ENCODE measurements at regions not wholly inside any gene's neighbourhood (a gene's known extent, or its start where the extent isn't known, plus 50 kb on each side); places are given as distances from the start of the nearest gene placed in this dataset.

DNA sequence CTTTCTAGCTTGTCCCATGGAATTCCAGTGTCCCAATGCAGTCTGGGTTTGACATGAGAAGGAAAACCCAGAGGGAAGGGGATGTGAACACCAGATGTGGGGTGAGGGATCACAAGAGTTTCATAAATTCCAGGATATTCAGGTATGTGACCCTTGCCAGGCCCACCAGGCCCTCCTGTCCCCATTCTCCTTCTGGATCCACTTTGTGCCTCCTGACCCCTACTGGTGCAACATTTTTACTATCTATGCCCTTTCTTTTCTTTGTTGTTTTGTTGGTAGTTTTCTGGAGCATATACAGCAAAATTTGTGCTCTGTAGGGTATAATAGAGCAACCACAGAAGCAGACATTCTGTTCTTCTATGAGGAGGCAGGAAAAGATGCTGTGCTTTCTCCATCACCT lies 597.0 kb upstream of the GRAMD2B start:
- Histone ChIP-seq H3K27ac (ENCODE audit: low read depth in 1 of 2, low read length in 2 of 2) (no peak overlapping the region), H3K4me1 (ENCODE audit: insufficient read depth, low read length) (no peaks in the 10 kb centered on the region), H3K36me3 (ENCODE audit: insufficient read depth, low read length) (no peaks in the 10 kb centered on the region), H3K27me3 (ENCODE audit: control insufficient read depth in 1 of 2, insufficient read depth in 2 of 2, low read length in 2 of 2) (no peaks in the 10 kb centered on the region), H3K9me3 (ENCODE audit: control insufficient read depth in 1 of 2, insufficient read depth in 1 of 2, low read length in 2 of 2) (no peaks in the 10 kb centered on the region), H3K4me3 (ENCODE audit: low read length) (no peak overlapping the region)
- ATAC-seq (ENCODE audit: poor library complexity) (no peak), DNase-seq (no peak)
- peaks cover 8% of the 10 kb centered on the region for H3K9me3 Mint-ChIP-seq
- H3K4me3 Mint-ChIP-seq = no peak overlapping the region
- ChIA-PET CTCF (no interaction called here), POLR2A (no interaction called here)
- TF ChIP-seq, protein P1, sequence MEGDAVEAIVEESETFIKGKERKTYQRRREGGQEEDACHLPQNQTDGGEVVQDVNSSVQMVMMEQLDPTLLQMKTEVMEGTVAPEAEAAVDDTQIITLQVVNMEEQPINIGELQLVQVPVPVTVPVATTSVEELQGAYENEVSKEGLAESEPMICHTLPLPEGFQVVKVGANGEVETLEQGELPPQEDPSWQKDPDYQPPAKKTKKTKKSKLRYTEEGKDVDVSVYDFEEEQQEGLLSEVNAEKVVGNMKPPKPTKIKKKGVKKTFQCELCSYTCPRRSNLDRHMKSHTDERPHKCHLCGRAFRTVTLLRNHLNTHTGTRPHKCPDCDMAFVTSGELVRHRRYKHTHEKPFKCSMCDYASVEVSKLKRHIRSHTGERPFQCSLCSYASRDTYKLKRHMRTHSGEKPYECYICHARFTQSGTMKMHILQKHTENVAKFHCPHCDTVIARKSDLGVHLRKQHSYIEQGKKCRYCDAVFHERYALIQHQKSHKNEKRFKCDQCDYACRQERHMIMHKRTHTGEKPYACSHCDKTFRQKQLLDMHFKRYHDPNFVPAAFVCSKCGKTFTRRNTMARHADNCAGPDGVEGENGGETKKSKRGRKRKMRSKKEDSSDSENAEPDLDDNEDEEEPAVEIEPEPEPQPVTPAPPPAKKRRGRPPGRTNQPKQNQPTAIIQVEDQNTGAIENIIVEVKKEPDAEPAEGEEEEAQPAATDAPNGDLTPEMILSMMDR (IDR thresholded peaks at IDR 0.05) = no peak
- no peak overlapping the region for H3K27ac Mint-ChIP-seq
- H3K36me3 Mint-ChIP-seq (ENCODE audit: low read depth) = no peaks in the 10 kb centered on the region
- intact Hi-C loops (cut with DNase I, micrococcal nuclease) = no loop called here
- H3K4me1 Mint-ChIP-seq (ENCODE audit: low read depth) = no peaks in the 10 kb centered on the region
- no peaks in the 10 kb centered on the region for H3K27me3 Mint-ChIP-seq

DNA sequence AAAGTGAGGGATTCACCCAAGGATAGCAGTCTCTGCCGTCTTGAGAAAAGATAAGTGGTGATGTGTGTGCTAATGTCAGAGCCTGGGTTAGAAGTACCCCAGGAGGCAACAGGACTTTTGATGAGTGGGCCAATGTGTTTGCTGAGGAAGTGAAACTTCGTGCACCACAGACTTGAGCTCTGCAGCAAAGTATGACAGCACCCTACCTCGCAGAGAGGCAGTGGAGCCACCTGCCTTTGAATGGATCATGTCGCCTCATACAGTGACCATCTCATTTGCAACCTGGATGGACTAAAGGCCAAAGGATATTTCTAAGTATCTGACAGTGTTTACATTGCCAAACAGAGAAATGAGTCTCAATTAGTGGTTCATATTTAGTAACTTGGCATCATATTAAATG lies 593.9 kb upstream of the GRAMD2B start:
- H3K4me1 ChIP-seq (ENCODE audit: insufficient read depth, low read length) = no peaks in the 10 kb centered on the region
- Mint-ChIP-seq H3K4me1 (ENCODE audit: low read depth) (no peaks in the 10 kb centered on the region), H3K4me3 (no peak overlapping the region), H3K27ac (no peak overlapping the region), H3K27me3 (no peaks in the 10 kb centered on the region), H3K9me3 (peaks cover 5% of the 10 kb centered on the region), H3K36me3 (ENCODE audit: low read depth) (no peaks in the 10 kb centered on the region)
- no peaks in the 10 kb centered on the region for H3K36me3 ChIP-seq (ENCODE audit: insufficient read depth, low read length)
- CTCF ChIA-PET = no interaction called here
- TF ChIP-seq, protein P1 (IDR thresholded peaks at IDR 0.05) = no peak
- H3K9me3 ChIP-seq (ENCODE audit: control insufficient read depth in 1 of 2, insufficient read depth in 1 of 2, low read length in 2 of 2) = no peaks in the 10 kb centered on the region
- H3K4me3 ChIP-seq (ENCODE audit: low read length) = no peak overlapping the region
- POLR2A ChIA-PET = no interaction called here
- intact Hi-C loops (cut with DNase I, micrococcal nuclease) = no loop called here
- no peaks in the 10 kb centered on the region for H3K27me3 ChIP-seq (ENCODE audit: control insufficient read depth in 1 of 2, insufficient read depth in 2 of 2, low read length in 2 of 2)
- H3K27ac ChIP-seq (ENCODE audit: low read depth in 1 of 2, low read length in 2 of 2) = no peak overlapping the region
- DNase-seq (no peak), ATAC-seq (ENCODE audit: poor library complexity) (no peak)

DNA sequence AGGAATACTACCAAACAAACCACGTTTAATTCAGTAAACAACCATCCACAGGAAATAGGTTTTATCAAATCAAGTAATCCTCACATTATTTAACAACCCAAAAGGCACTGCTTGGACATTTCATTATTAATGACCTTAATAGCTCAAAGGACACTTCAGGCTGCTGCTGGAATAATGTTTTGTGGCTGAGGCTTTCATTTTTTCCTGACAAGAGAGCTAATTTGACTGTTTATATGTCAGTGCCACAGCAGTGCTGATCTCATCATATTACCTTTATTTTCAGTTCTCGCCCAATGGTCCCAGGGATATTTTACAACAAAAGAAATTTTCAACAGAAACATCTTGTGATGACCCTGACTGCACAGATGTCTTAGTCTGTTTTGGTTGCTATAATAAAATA lies 589.8 kb upstream of the GRAMD2B start:
- Mint-ChIP-seq H3K9me3 (peaks cover 6% of the 10 kb centered on the region), H3K36me3 (ENCODE audit: low read depth) (no peaks in the 10 kb centered on the region), H3K27ac (no peak overlapping the region), H3K4me3 (no peak overlapping the region), H3K4me1 (ENCODE audit: low read depth) (no peaks in the 10 kb centered on the region), H3K27me3 (no peaks in the 10 kb centered on the region)
- no peaks in the 10 kb centered on the region for H3K9me3 ChIP-seq (ENCODE audit: control insufficient read depth in 1 of 2, insufficient read depth in 1 of 2, low read length in 2 of 2)
- H3K36me3 ChIP-seq (ENCODE audit: insufficient read depth, low read length) = no peaks in the 10 kb centered on the region
- DNase-seq (no peak), ATAC-seq (ENCODE audit: poor library complexity) (no peak)
- H3K4me1 ChIP-seq (ENCODE audit: insufficient read depth, low read length) = no peaks in the 10 kb centered on the region
- intact Hi-C loops (cut with DNase I, micrococcal nuclease) = no loop called here
- TF ChIP-seq, protein P1 (IDR thresholded peaks at IDR 0.05) = no peak
- no peak overlapping the region for H3K27ac ChIP-seq (ENCODE audit: low read depth in 1 of 2, low read length in 2 of 2)
- no peak overlapping the region for H3K4me3 ChIP-seq (ENCODE audit: low read length)
- POLR2A ChIA-PET = no interaction called here
- CTCF ChIA-PET = no interaction called here
- H3K27me3 ChIP-seq (ENCODE audit: control insufficient read depth in 1 of 2, insufficient read depth in 2 of 2, low read length in 2 of 2) = no peaks in the 10 kb centered on the region

All from CD4-positive, alpha-beta T cell (primary cell).